ENCODE measurements at regions not wholly inside any gene's neighbourhood (a gene's known extent, or its start where the extent isn't known, plus 50 kb on each side); places are given as distances from the start of the nearest gene placed in this dataset.

- TF ChIP-seq CTCF (IDR thresholded peaks at IDR 0.05; ENCODE audit: low read depth, low read length) = no peak
- H3K4me3 ChIP-seq (ENCODE audit: low read depth, low read length) = no peak overlapping the region
These were observed 147.6 kb downstream of the ZIC5 start for GRCh38 chr13:99823961-99824360.

GRCh38 chr13:99822820-99823219 is 148.7 kb downstream of the ZIC5 start:
- H3K4me3 ChIP-seq (ENCODE audit: low read depth, low read length) = no peak overlapping the region
- no peak for TF ChIP-seq CTCF (IDR thresholded peaks at IDR 0.05; ENCODE audit: low read depth, low read length)

- no peak overlapping the region for H3K4me3 ChIP-seq (ENCODE audit: low read depth, low read length)
- TF ChIP-seq CTCF (IDR thresholded peaks at IDR 0.05; ENCODE audit: low read depth, low read length) = no peak
These were observed 149.8 kb downstream of the ZIC5 start for GRCh38 chr13:99821741-99822140.

- TF ChIP-seq CTCF (IDR thresholded peaks at IDR 0.05; ENCODE audit: low read depth, low read length) = no peak
- H3K4me3 ChIP-seq (ENCODE audit: low read depth, low read length) = no peak overlapping the region
These were observed 151.6 kb downstream of the ZIC5 start for GRCh38 chr13:99819967-99820366.

DNA sequence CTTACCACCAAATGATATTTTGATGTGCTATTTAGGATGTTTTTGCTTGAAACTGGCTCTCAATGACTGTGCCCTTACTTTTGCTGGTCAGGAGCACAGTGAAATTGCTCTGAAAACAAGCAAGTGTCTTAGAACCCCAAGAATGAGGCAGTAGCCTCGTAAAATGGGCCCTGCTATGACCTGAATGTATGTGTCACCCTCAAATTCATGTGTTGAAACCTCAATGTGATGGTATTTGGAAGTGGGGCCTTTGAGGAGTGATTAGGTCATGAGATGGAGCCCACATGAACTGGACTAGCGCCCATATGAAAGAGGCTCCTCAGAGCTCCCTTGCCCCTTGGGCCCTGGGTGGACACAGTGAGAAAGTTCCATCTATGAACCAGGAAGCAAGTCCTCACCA is 155.2 kb downstream of the ZIC5 start:
- no peak for TF ChIP-seq CTCF (IDR thresholded peaks at IDR 0.05; ENCODE audit: low read depth, low read length)
- no peak overlapping the region for H3K4me3 ChIP-seq (ENCODE audit: low read depth, low read length)

- H3K4me3 ChIP-seq (ENCODE audit: low read depth, low read length) = no peak overlapping the region
- TF ChIP-seq CTCF (IDR thresholded peaks at IDR 0.05; ENCODE audit: low read depth, low read length) = no peak
These were observed 158.1 kb downstream of the ZIC5 start for GRCh38 chr13:99813336-99814095.

GRCh38 chr13:99812625-99813024 is 158.9 kb downstream of the ZIC5 start:
- no peak overlapping the region for H3K4me3 ChIP-seq (ENCODE audit: low read depth, low read length)
- TF ChIP-seq CTCF (IDR thresholded peaks at IDR 0.05; ENCODE audit: low read depth, low read length) = no peak

Data from WI38 (cell line).